ENCODE measurements at regions not wholly inside any gene's neighbourhood (a gene's known extent, or its start where the extent isn't known, plus 50 kb on each side); places are given as distances from the start of the nearest gene placed in this dataset.
"Not testable (repeated sequence)": the region's sequence is repeated elsewhere in the genome, so short reads cannot be mapped to it uniquely, and the experiment has no call there.

DNA sequence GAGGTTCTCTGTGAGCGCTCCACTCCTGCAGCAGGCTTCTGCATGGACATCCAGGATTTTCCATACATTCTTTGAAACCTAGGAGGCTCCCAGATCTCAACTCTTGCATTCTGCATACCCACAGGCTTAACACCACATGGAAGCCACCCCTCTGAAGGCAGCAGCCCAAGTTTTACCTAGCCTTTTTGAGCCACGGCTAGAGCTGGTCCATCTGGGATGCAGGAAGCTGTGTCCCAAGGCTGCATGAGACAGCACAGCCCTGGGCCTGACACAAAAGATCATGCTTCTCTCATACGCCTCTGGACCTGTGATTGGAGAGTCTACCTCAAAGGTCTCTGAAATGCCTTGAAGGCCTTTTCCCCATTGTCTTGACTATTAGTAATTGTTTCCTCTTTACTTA, 53.6 kb upstream of the RPRM start:
- no peak for DNase-seq
- no peaks in the 10 kb centered on the region for H3K36me3 ChIP-seq
- TF ChIP-seq POLR2A (IDR thresholded peaks at IDR 0.05) (no peak), CTCF (IDR thresholded peaks at IDR 0.05) (no peak)
- no peak overlapping the region for H3K27ac ChIP-seq
- H3K4me1 ChIP-seq, result no peaks in the 10 kb centered on the region
- no peaks in the 10 kb centered on the region for H3K27me3 ChIP-seq
- no peak overlapping the region for H3K4me3 ChIP-seq
- H3K9me3 ChIP-seq, result no peaks in the 10 kb centered on the region

DNA sequence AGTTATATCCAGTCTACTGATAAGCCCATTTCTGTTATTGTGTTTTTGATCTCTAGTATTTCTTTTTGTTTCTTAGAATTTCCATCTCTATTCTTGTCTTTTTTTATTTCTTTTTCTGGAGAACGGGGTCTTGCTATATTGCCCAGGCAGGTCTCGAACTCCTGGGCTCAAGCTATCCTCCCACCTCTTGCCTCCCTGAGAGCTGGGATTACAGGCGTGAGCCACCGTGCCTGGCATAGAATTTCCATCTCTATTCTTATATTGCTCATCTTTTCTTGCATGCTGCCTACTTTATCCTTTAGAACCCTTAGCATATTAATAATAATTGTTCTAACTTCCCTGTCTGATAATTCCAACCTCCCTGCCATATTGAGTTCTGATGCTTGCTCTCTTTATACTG, 55.2 kb upstream of the RPRM start:
- not testable (repeated sequence) for DNase-seq, H3K4me1 ChIP-seq, H3K27ac ChIP-seq, H3K27me3 ChIP-seq, H3K36me3 ChIP-seq, H3K4me3 ChIP-seq, H3K9me3 ChIP-seq

DNA sequence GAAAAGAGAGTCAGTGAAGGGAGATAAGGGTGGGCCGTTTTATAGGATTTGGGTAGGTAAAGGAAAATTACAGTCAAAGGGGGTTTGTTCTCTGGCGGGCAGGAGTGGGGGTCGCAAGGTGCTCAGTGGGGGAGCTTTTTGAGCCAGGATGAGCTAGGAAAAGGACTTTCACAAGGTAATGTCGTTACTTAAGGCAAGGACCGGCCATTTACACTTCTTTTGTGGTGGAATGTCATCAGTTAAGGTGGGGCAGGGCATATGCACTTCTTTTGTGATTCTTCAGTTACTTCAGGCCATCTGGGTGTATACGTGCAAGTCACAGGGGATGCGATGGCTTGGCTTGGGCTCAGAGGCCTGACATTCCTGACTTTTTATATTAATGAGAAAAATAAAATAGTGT, 56.0 kb upstream of the RPRM start:
- not testable (repeated sequence) for H3K4me1 ChIP-seq, H3K36me3 ChIP-seq, H3K27ac ChIP-seq, DNase-seq, H3K9me3 ChIP-seq, H3K27me3 ChIP-seq, H3K4me3 ChIP-seq

DNA sequence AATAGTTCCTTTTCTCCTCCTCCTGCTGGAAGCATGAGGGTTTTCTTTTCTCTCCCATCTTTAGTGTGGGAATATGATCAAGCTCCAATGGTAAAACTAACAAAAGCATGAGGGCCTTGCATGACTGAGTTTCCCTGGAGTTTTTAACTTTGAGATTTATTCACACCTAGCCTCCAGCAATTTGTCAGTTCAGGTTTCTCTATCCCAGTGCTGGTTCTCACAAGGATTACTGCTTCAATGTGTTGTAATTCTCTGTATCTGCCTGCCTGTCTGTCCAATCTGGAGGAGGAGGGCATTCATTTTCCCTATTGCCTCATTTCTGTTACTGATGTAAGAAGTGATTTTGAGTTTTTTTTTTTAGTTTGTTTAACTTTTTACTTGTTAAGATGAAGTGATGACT, 57.6 kb upstream of the RPRM start:
- TF ChIP-seq CTCF (IDR thresholded peaks at IDR 0.05) (no peak), POLR2A (IDR thresholded peaks at IDR 0.05) (no peak)
- no peaks in the 10 kb centered on the region for H3K36me3 ChIP-seq
- no peak overlapping the region for H3K4me3 ChIP-seq
- peaks cover 0 to 4% (median 0%) of the 10 kb centered on the region in 4 donors for H3K9me3 ChIP-seq
- DNase-seq, result no peak
- no peaks in the 10 kb centered on the region for H3K27me3 ChIP-seq
- H3K27ac ChIP-seq, result no peak overlapping the region
- H3K4me1 ChIP-seq, result no peaks in the 10 kb centered on the region

GRCh38 chr2:153538102-153538501, 59.5 kb upstream of the RPRM start:
- not testable (repeated sequence) for H3K4me1 ChIP-seq, DNase-seq, H3K36me3 ChIP-seq, H3K4me3 ChIP-seq, H3K27me3 ChIP-seq, H3K27ac ChIP-seq, H3K9me3 ChIP-seq

DNA sequence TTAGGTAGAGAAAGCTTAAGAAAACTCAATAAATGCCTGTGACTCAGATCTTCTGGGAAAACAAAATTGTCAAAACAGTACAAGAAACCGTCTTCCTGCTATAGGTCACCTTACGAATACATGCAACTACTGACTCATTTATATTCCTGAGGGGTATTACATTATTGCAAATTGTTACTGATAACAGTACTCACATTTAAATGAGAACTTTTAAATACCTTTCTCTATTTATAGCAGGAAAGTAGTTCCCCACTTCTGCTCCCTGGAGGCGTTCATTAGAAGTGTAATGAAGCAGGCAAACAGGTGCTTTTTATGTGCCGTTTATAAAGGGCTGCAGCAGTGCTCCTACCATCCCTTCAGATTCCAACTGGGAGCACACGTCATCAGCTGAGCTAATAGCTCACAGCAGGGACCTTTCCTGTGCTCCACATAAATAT, 65.1 kb upstream of the RPRM start:
- Histone ChIP-seq H3K27me3 (no peaks in the 10 kb centered on the region), H3K4me3 (no peak overlapping the region), H3K4me1 (no peaks in the 10 kb centered on the region), H3K9me3 (peaks cover 0 to 4% (median 0%) of the 10 kb centered on the region in 4 donors), H3K27ac (no peak overlapping the region), H3K36me3 (no peaks in the 10 kb centered on the region)
- TF ChIP-seq POLR2A (IDR thresholded peaks at IDR 0.05), result no peak
- no peak for TF ChIP-seq CTCF (IDR thresholded peaks at IDR 0.05)
- no peak for DNase-seq

DNA sequence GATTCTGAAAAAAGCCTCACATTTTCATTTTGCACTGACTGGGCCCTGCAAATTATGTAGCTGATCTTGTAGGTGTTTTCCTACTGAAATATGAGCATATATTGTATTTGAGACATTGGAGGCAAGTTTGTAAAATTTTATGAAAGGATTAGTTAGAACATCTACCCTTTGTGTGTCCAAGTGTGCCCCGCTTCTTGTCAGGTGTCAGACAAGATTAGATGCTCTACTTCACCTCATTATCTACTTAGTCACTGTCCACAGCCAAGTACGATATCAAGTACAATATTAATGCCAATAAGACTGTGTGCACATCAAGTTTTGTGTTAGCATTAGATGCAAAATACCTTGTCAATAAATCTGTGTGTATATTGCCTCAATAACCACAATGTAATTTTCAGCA, 67.8 kb upstream of the RPRM start:
- no peaks in the 10 kb centered on the region for H3K9me3 ChIP-seq
- H3K27me3 ChIP-seq, result no peaks in the 10 kb centered on the region
- H3K4me3 ChIP-seq, result no peak overlapping the region
- TF ChIP-seq CTCF (IDR thresholded peaks at IDR 0.05) (no peak), POLR2A (IDR thresholded peaks at IDR 0.05) (no peak)
- H3K27ac ChIP-seq, result no peak overlapping the region
- DNase-seq, result no peak
- H3K36me3 ChIP-seq, result no peaks in the 10 kb centered on the region
- H3K4me1 ChIP-seq, result no peaks in the 10 kb centered on the region
